ENCODE measurements at regions not wholly inside any gene's neighbourhood (a gene's known extent, or its start where the extent isn't known, plus 50 kb on each side); places are given as distances from the start of the nearest gene placed in this dataset.

- no peak for DNase-seq
Observed at GRCh38 chr6:40056865-40057264, 122.6 kb upstream of the MOCS1 start.

- DNase-seq = no peak
Observed at GRCh38 chr6:40054602-40055001, 120.3 kb upstream of the MOCS1 start.

GRCh38 chr6:40054186-40054585 lies 119.9 kb upstream of the MOCS1 start:
- DNase-seq = no peak

- DNase-seq = no peak
Observed at GRCh38 chr6:40049128-40049527, 114.9 kb upstream of the MOCS1 start.

GRCh38 chr6:40044196-40044595 lies 109.9 kb upstream of the MOCS1 start:
- DNase-seq = no peak

GRCh38 chr6:40042232-40042631 lies 108.0 kb upstream of the MOCS1 start:
- DNase-seq = no peak

GRCh38 chr6:40039042-40039441 lies 104.8 kb upstream of the MOCS1 start:
- DNase-seq = no peak

GRCh38 chr6:40038626-40039025 lies 104.4 kb upstream of the MOCS1 start:
- no peak for DNase-seq

- no peak for DNase-seq
Observed at GRCh38 chr6:40037271-40037670, 103.0 kb upstream of the MOCS1 start.

GRCh38 chr6:40036186-40036585 lies 101.9 kb upstream of the MOCS1 start:
- no peak for DNase-seq

GRCh38 chr6:40028449-40028848 lies 94.2 kb upstream of the MOCS1 start:
- DNase-seq = no peak

- DNase-seq = no peak
Observed at GRCh38 chr6:40022867-40023266, 88.6 kb upstream of the MOCS1 start.

- no peak for DNase-seq
Observed at GRCh38 chr6:40020166-40020565, 85.9 kb upstream of the MOCS1 start.

GRCh38 chr6:40015530-40015929 lies 81.3 kb upstream of the MOCS1 start:
- no peak for DNase-seq

GRCh38 chr6:40011844-40012243 lies 77.6 kb upstream of the MOCS1 start:
- no peak for DNase-seq

- no peak for DNase-seq
Observed at GRCh38 chr6:40000964-40001515, 66.8 kb upstream of the MOCS1 start.

GRCh38 chr6:39999006-39999867 lies 65.0 kb upstream of the MOCS1 start:
- DNase-seq = no peak

- DNase-seq = no peak
Observed at GRCh38 chr6:39998126-39998525, 63.9 kb upstream of the MOCS1 start.

GRCh38 chr6:39997101-39997635 lies 62.9 kb upstream of the MOCS1 start:
- DNase-seq = no peak

- DNase-seq = no peak
Observed at GRCh38 chr6:39995633-39996032, 61.4 kb upstream of the MOCS1 start.

GRCh38 chr6:39992861-39993622 lies 58.8 kb upstream of the MOCS1 start:
- DNase-seq = no peak

Data from NCI-H1694 treated with DMSO at 0.1 percent for 48 hours (cell line).